Activated CD4-positive, alpha-beta T cell treated with anti-CD3 and anti-CD28 coated beads, Interleukin-10, Interleukin-2, amounts not matched to agents 100 ng/mL and 50 ng/mL, durations not matched to agents 16 hours and 8 hours (primary cell): ENCODE measurements at regions not wholly inside any gene's neighbourhood (a gene's known extent, or its start where the extent isn't known, plus 50 kb on each side); places are given as distances from the start of the nearest gene placed in this dataset.
"Not testable (repeated sequence)": the region's sequence is repeated elsewhere in the genome, so short reads cannot be mapped to it uniquely, and the experiment has no call there.

Experiments used
- DNase-seq: peaks from one replicate; pipeline ENCODE4 v3.0.0-alpha.2; 2020

- DNase-seq, result no peak
Measured at GRCh38 chr6:113697632-113698410, 159.3 kb upstream of the MARCKS start.

- no peak for DNase-seq
Measured at GRCh38 chr6:113699239-113699638, 157.9 kb upstream of the MARCKS start.

GRCh38 chr6:113701552-113702254, 155.4 kb upstream of the MARCKS start:
- no peak for DNase-seq

- DNase-seq, result no peak
Measured at GRCh38 chr6:113707194-113707593, 150.0 kb upstream of the MARCKS start.

GRCh38 chr6:113709936-113710509, 147.1 kb upstream of the MARCKS start:
- no peak for DNase-seq

- DNase-seq, result no peak
Measured at GRCh38 chr6:113713665-113714064, 143.5 kb upstream of the MARCKS start.

- DNase-seq, result no peak
Measured at GRCh38 chr6:113718588-113718987, 138.6 kb upstream of the MARCKS start.

- DNase-seq, result no peak
Measured at GRCh38 chr6:113719064-113719463, 138.1 kb upstream of the MARCKS start.

- no peak for DNase-seq
Measured at GRCh38 chr6:113719545-113719944, 137.6 kb upstream of the MARCKS start.

GRCh38 chr6:113723182-113723581, 134.0 kb upstream of the MARCKS start:
- DNase-seq, result no peak

GRCh38 chr6:113724927-113725326, 132.2 kb upstream of the MARCKS start:
- not testable (repeated sequence) for DNase-seq

GRCh38 chr6:113731541-113731940, 125.6 kb upstream of the MARCKS start:
- no peak for DNase-seq

- no peak for DNase-seq
Measured at GRCh38 chr6:113732384-113732966, 124.7 kb upstream of the MARCKS start.

- DNase-seq, result no peak
Measured at GRCh38 chr6:113733381-113733780, 123.8 kb upstream of the MARCKS start.

- DNase-seq, result peak; percentile 0
Measured at GRCh38 chr6:113734982-113735381, 122.2 kb upstream of the MARCKS start.

- DNase-seq, result no peak
Measured at GRCh38 chr6:113735491-113735890, 121.7 kb upstream of the MARCKS start.

- DNase-seq, result no peak
Measured at GRCh38 chr6:113736978-113737377, 120.2 kb upstream of the MARCKS start.

- no peak for DNase-seq
Measured at GRCh38 chr6:113739041-113739655, 118.0 kb upstream of the MARCKS start.

GRCh38 chr6:113741651-113742050, 115.5 kb upstream of the MARCKS start:
- DNase-seq, result no peak

GRCh38 chr6:113742342-113742741, 114.8 kb upstream of the MARCKS start:
- DNase-seq, result no peak

GRCh38 chr6:113744861-113745260, 112.3 kb upstream of the MARCKS start:
- no peak for DNase-seq

GRCh38 chr6:113750151-113750855, 106.8 kb upstream of the MARCKS start:
- DNase-seq, result no peak

- DNase-seq, result no peak
Measured at GRCh38 chr6:113754291-113754690, 102.9 kb upstream of the MARCKS start.
